ENCODE measurements at regions not wholly inside any gene's neighbourhood (a gene's known extent, or its start where the extent isn't known, plus 50 kb on each side); places are given as distances from the start of the nearest gene placed in this dataset.

DNA sequence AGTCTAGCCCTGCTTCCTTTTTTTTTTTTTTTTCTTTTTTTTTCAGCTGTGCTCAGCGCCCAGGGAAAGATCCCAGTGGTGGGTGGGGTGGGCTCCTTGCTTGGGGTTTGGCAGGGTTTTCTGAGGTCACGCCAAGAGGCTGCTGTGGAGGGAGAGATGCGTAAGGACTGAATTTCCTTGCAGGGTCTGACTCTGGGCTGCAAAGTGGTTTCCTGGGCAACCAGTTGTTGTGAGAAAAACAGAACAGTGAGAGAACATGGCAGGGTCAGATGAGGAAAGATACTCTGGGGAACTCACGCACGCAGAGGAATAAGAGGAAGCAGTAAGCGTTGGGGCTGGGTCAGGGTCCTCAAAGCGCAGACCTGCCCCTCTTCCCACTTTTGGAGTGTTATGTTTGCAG lies 119.5 kb downstream of the IRF8 start:
- TF ChIP-seq, protein P1, sequence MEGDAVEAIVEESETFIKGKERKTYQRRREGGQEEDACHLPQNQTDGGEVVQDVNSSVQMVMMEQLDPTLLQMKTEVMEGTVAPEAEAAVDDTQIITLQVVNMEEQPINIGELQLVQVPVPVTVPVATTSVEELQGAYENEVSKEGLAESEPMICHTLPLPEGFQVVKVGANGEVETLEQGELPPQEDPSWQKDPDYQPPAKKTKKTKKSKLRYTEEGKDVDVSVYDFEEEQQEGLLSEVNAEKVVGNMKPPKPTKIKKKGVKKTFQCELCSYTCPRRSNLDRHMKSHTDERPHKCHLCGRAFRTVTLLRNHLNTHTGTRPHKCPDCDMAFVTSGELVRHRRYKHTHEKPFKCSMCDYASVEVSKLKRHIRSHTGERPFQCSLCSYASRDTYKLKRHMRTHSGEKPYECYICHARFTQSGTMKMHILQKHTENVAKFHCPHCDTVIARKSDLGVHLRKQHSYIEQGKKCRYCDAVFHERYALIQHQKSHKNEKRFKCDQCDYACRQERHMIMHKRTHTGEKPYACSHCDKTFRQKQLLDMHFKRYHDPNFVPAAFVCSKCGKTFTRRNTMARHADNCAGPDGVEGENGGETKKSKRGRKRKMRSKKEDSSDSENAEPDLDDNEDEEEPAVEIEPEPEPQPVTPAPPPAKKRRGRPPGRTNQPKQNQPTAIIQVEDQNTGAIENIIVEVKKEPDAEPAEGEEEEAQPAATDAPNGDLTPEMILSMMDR (conservative IDR thresholded peaks at IDR 0.05; ENCODE audit: low read depth, low read length): no peak
- no peak for TF ChIP-seq EZH2phosphoT487 (IDR thresholded peaks at IDR 0.05; ENCODE audit: borderline replicate concordance, low read length)

All from PC-3 (cell line).